Stimulated activated naive CD8-positive, alpha-beta T cell treated with anti-CD3 and anti-CD28 coated beads, Interleukin-15, amount 100 ng/mL, for 72 hours (primary cell): ENCODE measurements at regions not wholly inside any gene's neighbourhood (a gene's known extent, or its start where the extent isn't known, plus 50 kb on each side); places are given as distances from the start of the nearest gene placed in this dataset.

Experiments used
- ATAC-seq: fragments of 150-1000 bp; cut with Tn5 transposase; 2 replicates; pipeline ENCODE4 v1.10.0; 2021; ENCODE audit warnings: mild to moderate bottlenecking, moderate library complexity
- DNase-seq, 2 donors: peaks; one replicate each; pipeline ENCODE4 v3.0.0; 2021 to 2022
- H3K27ac Mint-ChIP-seq, 2 donors: one replicate each; pipeline ENCODE4 v1.8.0; 2022; ENCODE audit warnings: mild to moderate bottlenecking in 2 of 2, mixed read lengths in 2 of 2, moderate library complexity in 2 of 2
- H3K27me3 Mint-ChIP-seq: one replicate; pipeline ENCODE4 v1.8.0; 2022; ENCODE audit warnings: mixed read lengths
- H3K4me1 Mint-ChIP-seq: one replicate; pipeline ENCODE4 v1.8.0; 2022; ENCODE audit warnings: mild to moderate bottlenecking, mixed read lengths
- H3K4me3 Mint-ChIP-seq, 2 donors: one replicate each; pipeline ENCODE4 v1.8.0; 2022; ENCODE audit warnings: mild to moderate bottlenecking in 2 of 2, mixed read lengths in 2 of 2, moderate library complexity in 1 of 2
- H3K9me3 Mint-ChIP-seq, 2 donors: one replicate each; pipeline ENCODE4 v1.8.0; 2022; ENCODE audit warnings: mixed read lengths in 2 of 2

DNA sequence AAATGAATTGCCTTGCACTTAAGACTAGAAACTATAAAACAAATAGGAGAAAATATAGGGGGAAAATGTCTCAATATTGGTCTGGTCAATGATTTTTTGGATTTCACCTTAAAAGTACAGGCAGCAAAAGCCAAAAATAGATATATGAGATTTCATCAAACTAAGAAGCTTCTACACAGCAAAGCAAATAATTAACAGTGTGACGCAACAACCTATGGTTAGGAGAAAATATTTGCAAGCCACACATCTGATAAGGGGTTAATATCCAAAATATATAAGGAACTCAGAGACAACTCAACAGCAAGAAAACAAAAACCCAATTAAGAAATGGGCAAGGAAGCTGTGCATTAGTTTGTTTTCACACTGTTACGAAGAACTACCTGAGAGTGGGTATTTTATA is 89.1 kb downstream of the MAIP1 start:
- no peak overlapping the region for H3K4me3 Mint-ChIP-seq
- no peak overlapping the region for H3K27ac Mint-ChIP-seq
- ATAC-seq = no peak
- H3K9me3 Mint-ChIP-seq = peaks cover 23% of the 10 kb centered on the region in 2 donors
- no peak for DNase-seq
- no peaks in the 10 kb centered on the region for H3K4me1 Mint-ChIP-seq
- H3K27me3 Mint-ChIP-seq = peaks cover 7% of the 10 kb centered on the region

DNA sequence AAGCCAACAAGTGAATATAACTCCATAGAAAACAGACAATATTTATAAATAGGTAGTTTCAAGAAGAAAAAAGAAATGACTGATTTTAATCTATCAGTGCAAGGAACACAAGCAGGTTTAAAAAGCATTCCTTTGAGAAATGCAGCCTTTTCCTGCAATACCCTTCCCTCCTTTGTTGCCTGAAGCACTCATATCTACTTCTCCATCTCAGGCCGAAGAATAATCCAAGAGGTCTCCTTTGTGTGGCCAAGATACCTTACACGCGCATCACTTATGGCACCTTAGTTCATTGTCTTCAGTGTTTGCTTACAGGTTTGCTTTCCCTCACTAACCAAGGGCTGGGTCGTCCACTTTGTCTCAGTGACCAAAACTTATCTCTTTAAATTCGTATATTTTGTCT is 93.0 kb downstream of the MAIP1 start:
- ATAC-seq (no peak), DNase-seq (no peak)
- no peak overlapping the region for H3K4me3 Mint-ChIP-seq
- peaks cover 23% of the 10 kb centered on the region in 2 donors for H3K9me3 Mint-ChIP-seq
- H3K4me1 Mint-ChIP-seq = no peaks in the 10 kb centered on the region
- H3K27ac Mint-ChIP-seq = no peak overlapping the region
- peaks cover 7% of the 10 kb centered on the region for H3K27me3 Mint-ChIP-seq

- no peaks in the 10 kb centered on the region for H3K4me1 Mint-ChIP-seq
- no peak overlapping the region for H3K4me3 Mint-ChIP-seq
- peaks cover 7% of the 10 kb centered on the region for H3K27me3 Mint-ChIP-seq
- DNase-seq (no peak), ATAC-seq (no peak)
- no peak overlapping the region for H3K27ac Mint-ChIP-seq
- peaks cover 22 to 23% of the 10 kb centered on the region in 2 donors for H3K9me3 Mint-ChIP-seq
Observed at GRCh38 chr2:200049086-200049485, 93.7 kb downstream of the MAIP1 start.

DNA sequence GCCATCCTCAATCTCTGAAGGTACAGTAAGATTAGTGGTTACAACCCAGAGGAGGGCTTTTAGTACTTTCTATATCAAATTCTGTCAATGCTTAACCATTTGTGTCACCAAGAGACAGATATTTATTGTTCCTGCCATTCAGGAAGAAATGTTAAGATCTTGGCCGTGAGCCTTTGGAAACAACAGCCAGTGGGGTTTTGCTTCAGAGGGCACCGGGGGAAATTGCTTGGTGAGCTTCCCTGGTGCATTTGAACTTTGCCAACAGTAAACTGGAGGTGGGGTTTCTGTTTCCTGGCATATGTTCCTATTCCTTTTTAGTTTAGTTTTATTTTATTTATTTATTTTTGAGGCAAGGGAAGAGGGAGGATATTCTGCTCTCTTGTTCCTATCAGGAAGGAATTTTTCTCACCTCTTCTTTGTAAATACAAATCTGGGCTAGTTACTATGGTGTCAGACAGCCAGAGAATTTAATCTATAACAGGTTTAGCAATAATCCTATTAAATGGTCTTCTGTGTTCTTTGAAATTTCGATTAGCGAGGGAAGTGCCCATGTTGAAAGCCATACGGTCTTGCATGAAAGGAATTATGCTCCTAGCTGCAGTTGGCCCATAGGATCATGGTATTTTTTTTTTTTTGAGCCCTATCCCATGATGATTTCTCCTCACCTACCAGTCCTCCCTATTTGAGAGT is 95.7 kb downstream of the MAIP1 start:
- H3K4me1 Mint-ChIP-seq = no peaks in the 10 kb centered on the region

DNA sequence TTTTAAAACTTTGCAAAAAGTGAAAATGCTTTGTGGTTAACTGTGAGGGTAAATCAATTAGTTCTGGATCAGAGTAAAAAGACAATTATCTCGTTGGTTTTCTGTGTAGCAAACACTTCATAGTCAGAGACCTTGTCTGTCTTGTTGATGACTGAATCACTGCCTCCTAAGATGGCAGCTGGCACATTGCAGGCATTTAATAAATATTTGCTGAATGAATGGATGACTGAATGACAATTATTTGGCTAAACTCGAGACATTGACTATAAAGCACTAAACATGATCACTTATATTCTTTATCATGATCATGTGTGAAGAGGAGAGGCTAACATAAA is 96.2 kb downstream of the MAIP1 start:
- H3K27me3 Mint-ChIP-seq = peaks cover 19% of the 10 kb centered on the region
- no peak for ATAC-seq
- no peak for DNase-seq
- H3K4me3 Mint-ChIP-seq = no peak overlapping the region
- no peaks in the 10 kb centered on the region for H3K4me1 Mint-ChIP-seq
- H3K9me3 Mint-ChIP-seq = peaks cover 7 to 11% of the 10 kb centered on the region in 2 donors
- H3K27ac Mint-ChIP-seq = no peak overlapping the region

More for the DNA sequence above, 95.7 kb downstream of the MAIP1 start:
- Mint-ChIP-seq H3K27ac (no peak overlapping the region), H3K27me3 (peaks cover 17% of the 10 kb centered on the region), H3K4me3 (no peak overlapping the region), H3K9me3 (peaks cover 7 to 11% of the 10 kb centered on the region in 2 donors)
- no peak for ATAC-seq
- no peak for DNase-seq

GRCh38 chr2:200052627-200053026 is 97.2 kb downstream of the MAIP1 start:
- DNase-seq = no peak
- no peak overlapping the region for H3K27ac Mint-ChIP-seq
- ATAC-seq = no peak
- peaks cover 25% of the 10 kb centered on the region for H3K27me3 Mint-ChIP-seq
- H3K9me3 Mint-ChIP-seq = peaks cover 5 to 17% of the 10 kb centered on the region in 2 donors
- no peak overlapping the region for H3K4me3 Mint-ChIP-seq
- H3K4me1 Mint-ChIP-seq = no peaks in the 10 kb centered on the region

- Mint-ChIP-seq H3K4me1 (no peaks in the 10 kb centered on the region), H3K9me3 (peaks cover 5 to 25% of the 10 kb centered on the region in 2 donors), H3K4me3 (no peak overlapping the region), H3K27ac (no peak overlapping the region), H3K27me3 (peaks cover 45% of the 10 kb centered on the region)
- no peak for ATAC-seq
- DNase-seq = no peak
Observed at GRCh38 chr2:200054681-200055468, 99.5 kb downstream of the MAIP1 start.

DNA sequence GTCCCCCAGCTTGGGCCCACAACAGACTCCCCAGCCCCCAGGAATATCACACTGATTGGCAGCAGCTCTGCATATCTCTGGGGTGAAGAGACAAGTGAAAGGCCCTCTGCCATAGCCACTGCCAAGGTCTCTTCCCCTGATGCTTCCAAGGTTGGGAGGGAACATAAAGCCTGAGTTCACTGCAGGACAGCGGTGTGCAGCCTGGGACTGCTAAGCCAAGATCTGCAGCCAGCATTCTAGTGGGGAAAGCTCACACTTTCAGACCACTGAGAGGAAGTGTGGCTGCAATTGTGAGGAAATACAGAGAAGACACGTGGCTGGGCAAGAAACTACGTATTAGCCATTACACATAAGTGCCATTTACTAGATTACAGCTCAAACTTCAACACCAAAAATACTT is 100.7 kb downstream of the MAIP1 start:
- Mint-ChIP-seq H3K4me1 (no peaks in the 10 kb centered on the region), H3K4me3 (no peak overlapping the region), H3K9me3 (peaks cover 5 to 25% of the 10 kb centered on the region in 2 donors), H3K27me3 (peaks cover 45% of the 10 kb centered on the region), H3K27ac (no peak overlapping the region)
- ATAC-seq = no peak
- DNase-seq = no peak

- no peak for ATAC-seq
- Mint-ChIP-seq H3K9me3 (peaks cover 0 to 5% of the 10 kb centered on the region in 2 donors), H3K4me1 (no peaks in the 10 kb centered on the region), H3K27me3 (peaks cover 28% of the 10 kb centered on the region), H3K4me3 (no peak overlapping the region), H3K27ac (no peak overlapping the region)
- DNase-seq = no peak
Observed at GRCh38 chr2:200063155-200063554, 107.8 kb downstream of the MAIP1 start.

GRCh38 chr2:200064879-200065278 is 109.5 kb downstream of the MAIP1 start:
- Mint-ChIP-seq H3K4me3 (no peak overlapping the region), H3K9me3 (no peaks in the 10 kb centered on the region), H3K27me3 (peaks cover 13% of the 10 kb centered on the region), H3K27ac (no peak overlapping the region), H3K4me1 (no peaks in the 10 kb centered on the region)
- ATAC-seq (peak; percentile 18), DNase-seq (no peak)

DNA sequence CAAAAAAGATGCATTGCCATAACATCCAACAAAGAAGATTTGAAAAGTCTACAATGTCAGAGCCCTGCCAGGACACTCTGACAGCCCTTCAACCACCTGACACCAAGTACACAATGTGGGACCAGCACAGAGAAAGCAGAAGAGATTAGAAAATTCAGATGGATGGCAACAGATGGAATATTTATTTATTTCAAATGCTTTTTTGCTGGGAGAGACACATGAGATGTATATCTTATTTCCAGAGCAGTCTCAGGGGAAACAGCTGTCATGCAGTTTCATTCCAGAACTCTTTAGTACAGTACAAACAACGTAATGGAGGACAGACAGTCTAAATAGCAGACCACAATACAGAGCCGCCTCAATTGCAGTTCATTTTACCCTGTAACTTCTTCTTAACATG is 110.1 kb downstream of the MAIP1 start:
- no peak overlapping the region for H3K4me3 Mint-ChIP-seq
- no peak for ATAC-seq
- H3K27ac Mint-ChIP-seq = no peak overlapping the region
- no peak for DNase-seq
- H3K4me1 Mint-ChIP-seq = no peaks in the 10 kb centered on the region
- peaks cover 13% of the 10 kb centered on the region for H3K27me3 Mint-ChIP-seq
- H3K9me3 Mint-ChIP-seq = no peaks in the 10 kb centered on the region

GRCh38 chr2:200066417-200066816 is 111.0 kb downstream of the MAIP1 start:
- Mint-ChIP-seq H3K4me1 (no peaks in the 10 kb centered on the region), H3K9me3 (peaks cover 3 to 4% of the 10 kb centered on the region in 2 donors), H3K4me3 (no peak overlapping the region), H3K27me3 (peaks cover 13% of the 10 kb centered on the region), H3K27ac (no peak overlapping the region)
- DNase-seq (no peak), ATAC-seq (no peak)

GRCh38 chr2:200068642-200069041 is 113.3 kb downstream of the MAIP1 start:
- Mint-ChIP-seq H3K27me3 (no peaks in the 10 kb centered on the region), H3K4me3 (no peak overlapping the region), H3K4me1 (no peaks in the 10 kb centered on the region), H3K9me3 (peaks cover 12 to 13% of the 10 kb centered on the region in 2 donors), H3K27ac (no peak overlapping the region)
- DNase-seq (no peak), ATAC-seq (no peak)

DNA sequence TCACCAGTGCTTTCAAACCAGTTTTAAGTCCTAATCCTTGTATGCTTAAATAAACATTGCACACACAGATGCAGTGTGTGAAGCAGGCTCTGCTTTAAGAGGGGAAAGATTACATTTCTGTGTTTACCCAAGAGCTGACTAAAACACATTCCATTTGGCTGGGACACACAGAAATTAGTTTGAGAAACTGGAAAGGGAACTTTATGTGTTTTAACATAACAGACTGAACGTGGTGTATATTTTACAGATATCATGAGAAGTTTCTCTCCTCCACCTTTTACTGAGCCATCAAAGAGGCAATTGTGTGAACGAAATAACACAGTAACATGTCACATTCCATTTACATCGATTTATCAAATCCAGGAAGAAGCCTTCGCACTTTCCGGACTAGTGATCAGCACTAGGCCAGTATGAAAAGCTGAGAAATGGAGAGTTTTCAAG is 121.8 kb downstream of the MAIP1 start:
- H3K9me3 Mint-ChIP-seq = peaks cover under 1% of the 10 kb centered on the region in 2 donors
- H3K4me3 Mint-ChIP-seq = no peak overlapping the region
- no peaks in the 10 kb centered on the region for H3K4me1 Mint-ChIP-seq
- DNase-seq (no peak), ATAC-seq (no peak)
- no peak overlapping the region for H3K27ac Mint-ChIP-seq
- H3K27me3 Mint-ChIP-seq = no peaks in the 10 kb centered on the region

GRCh38 chr2:200077838-200078237 is 122.5 kb downstream of the MAIP1 start:
- ATAC-seq (no peak), DNase-seq (no peak)
- Mint-ChIP-seq H3K4me1 (no peaks in the 10 kb centered on the region), H3K27ac (no peak overlapping the region), H3K4me3 (no peak overlapping the region), H3K27me3 (no peaks in the 10 kb centered on the region), H3K9me3 (no peaks in the 10 kb centered on the region)

DNA sequence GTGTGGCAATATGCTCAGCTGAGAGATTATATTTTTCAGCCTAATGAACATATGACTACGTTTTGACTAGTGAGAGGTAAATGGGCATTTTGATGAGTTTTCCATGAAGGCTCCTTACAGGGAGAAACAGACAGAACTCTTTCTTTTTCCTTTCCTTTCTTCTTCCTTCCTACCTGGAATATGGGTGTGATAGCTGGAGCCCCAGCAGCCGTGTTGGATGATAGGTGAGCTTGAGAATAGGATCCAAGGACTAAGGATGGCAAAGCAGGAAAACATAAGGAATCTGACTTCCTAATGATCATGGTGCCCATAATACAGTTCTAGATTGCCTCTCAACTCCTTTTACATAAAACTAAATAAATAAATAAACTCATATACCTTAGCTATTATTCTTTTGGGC is 124.0 kb downstream of the MAIP1 start:
- H3K4me1 Mint-ChIP-seq = no peaks in the 10 kb centered on the region
- no peaks in the 10 kb centered on the region for H3K27me3 Mint-ChIP-seq
- H3K27ac Mint-ChIP-seq = no peak overlapping the region
- ATAC-seq (no peak), DNase-seq (no peak)
- H3K4me3 Mint-ChIP-seq = no peak overlapping the region
- no peaks in the 10 kb centered on the region for H3K9me3 Mint-ChIP-seq
